OCI-M1 (cell line): ENCODE measurements at regions not wholly inside any gene's neighbourhood (a gene's known extent, or its start where the extent isn't known, plus 50 kb on each side); places are given as distances from the start of the nearest gene placed in this dataset.

Experiments used
- DNase-seq: peaks from one replicate; lab custom pipeline; 2025; lab: John Stamatoyannopoulos, UW

GRCh38 chr13:106814463-106814862 lies 246.5 kb upstream of the ARGLU1 start:
- DNase-seq: no peak

- no peak for DNase-seq
Observed at GRCh38 chr13:106810069-106810468, 242.1 kb upstream of the ARGLU1 start.

GRCh38 chr13:106804991-106805390 lies 237.1 kb upstream of the ARGLU1 start:
- DNase-seq: no peak

- DNase-seq: no peak
Observed at GRCh38 chr13:106802917-106803316, 235.0 kb upstream of the ARGLU1 start.

- DNase-seq: no peak
Observed at GRCh38 chr13:106799781-106800335, 231.9 kb upstream of the ARGLU1 start.

- no peak for DNase-seq
Observed at GRCh38 chr13:106797081-106797640, 229.2 kb upstream of the ARGLU1 start.

- no peak for DNase-seq
Observed at GRCh38 chr13:106796280-106797047, 228.5 kb upstream of the ARGLU1 start.

- peak; percentile 24 for DNase-seq
Observed at GRCh38 chr13:106795847-106796246, 227.9 kb upstream of the ARGLU1 start.

- DNase-seq: no peak
Observed at GRCh38 chr13:106794117-106794516, 226.2 kb upstream of the ARGLU1 start.

GRCh38 chr13:106789911-106790310 lies 222.0 kb upstream of the ARGLU1 start:
- no peak for DNase-seq

- DNase-seq: no peak
Observed at GRCh38 chr13:106786006-106786563, 218.1 kb upstream of the ARGLU1 start.

GRCh38 chr13:106774621-106775020 lies 206.7 kb upstream of the ARGLU1 start:
- DNase-seq: no peak

GRCh38 chr13:106772006-106772601 lies 204.2 kb upstream of the ARGLU1 start:
- peak; percentile 7 for DNase-seq

GRCh38 chr13:106768991-106769390 lies 201.1 kb upstream of the ARGLU1 start:
- no peak for DNase-seq

- DNase-seq: no peak
Observed at GRCh38 chr13:106762708-106763107, 194.8 kb upstream of the ARGLU1 start.

- no peak for DNase-seq
Observed at GRCh38 chr13:106756446-106756845, 188.5 kb upstream of the ARGLU1 start.

GRCh38 chr13:106755542-106755941 lies 187.6 kb upstream of the ARGLU1 start:
- DNase-seq: no peak

- no peak for DNase-seq
Observed at GRCh38 chr13:106753251-106753650, 185.3 kb upstream of the ARGLU1 start.

- DNase-seq: no peak
Observed at GRCh38 chr13:106752584-106753170, 184.7 kb upstream of the ARGLU1 start.

GRCh38 chr13:106748785-106749184 lies 180.8 kb upstream of the ARGLU1 start:
- no peak for DNase-seq

- no peak for DNase-seq
Observed at GRCh38 chr13:106744516-106744915, 176.6 kb upstream of the ARGLU1 start.

GRCh38 chr13:106738186-106738678 lies 170.3 kb upstream of the ARGLU1 start:
- DNase-seq: no peak
